ENCODE measurements at regions not wholly inside any gene's neighbourhood (a gene's known extent, or its start where the extent isn't known, plus 50 kb on each side); places are given as distances from the start of the nearest gene placed in this dataset.
A peak's percentile ranks its signal among the peaks of the same experiment; 100 is the strongest.

- Histone ChIP-seq H3K27ac (ENCODE audit: low read length) (no peak overlapping the region), H3K9ac (ENCODE audit: low read depth, low read length) (no peak overlapping the region), H3K4me3 (ENCODE audit: low read depth in 1 of 2, low read length in 2 of 2) (no peak overlapping the region), H3K9me3 (ENCODE audit: insufficient read depth, low read length, severe bottlenecking) (no peaks in the 10 kb centered on the region), H3K79me2 (ENCODE audit: insufficient read depth, low read length) (no peaks in the 10 kb centered on the region), H2AFZ (ENCODE audit: low read depth, low read length) (no peak overlapping the region), H3K4me2 (ENCODE audit: insufficient read depth, low read length) (no peak overlapping the region), H3K36me3 (ENCODE audit: insufficient read depth, low read length) (no peaks in the 10 kb centered on the region), H3K27me3 (ENCODE audit: insufficient read depth, low read length, poor library complexity) (no peaks in the 10 kb centered on the region), H3K4me1 (ENCODE audit: insufficient read depth, low read length) (no peaks in the 10 kb centered on the region), H4K20me1 (ENCODE audit: insufficient read depth, low read length) (no peaks in the 10 kb centered on the region)
- TF ChIP-seq EZH2 (IDR thresholded peaks at IDR 0.05; ENCODE audit: borderline replicate concordance, low read depth, low read length, severe bottlenecking), result no peak
- TF ChIP-seq CTCF (IDR thresholded peaks at IDR 0.05; ENCODE audit: borderline replicate concordance, extremely low read depth, low read length, poor library complexity, severe bottlenecking), result no peak
- DNase-seq, result no peak
- no peak for ATAC-seq (ENCODE audit: insufficient read depth, low read depth)
Observed at GRCh38 chrX:113933931-113934330, 650.0 kb upstream of the HTR2C start.

- no peak for ATAC-seq (ENCODE audit: insufficient read depth, low read depth)
Observed at GRCh38 chrX:113929004-113929403, 654.9 kb upstream of the HTR2C start.

GRCh38 chrX:113920661-113921060 lies 663.2 kb upstream of the HTR2C start:
- no peaks in the 10 kb centered on the region for H3K79me2 ChIP-seq (ENCODE audit: insufficient read depth, low read length)
- H3K27ac ChIP-seq (ENCODE audit: low read length), result no peak overlapping the region
- no peaks in the 10 kb centered on the region for H3K4me1 ChIP-seq (ENCODE audit: insufficient read depth, low read length)
- ATAC-seq (ENCODE audit: insufficient read depth, low read depth) (no peak), DNase-seq (no peak)
- no peaks in the 10 kb centered on the region for H3K9me3 ChIP-seq (ENCODE audit: insufficient read depth, low read length, severe bottlenecking)
- no peaks in the 10 kb centered on the region for H3K27me3 ChIP-seq (ENCODE audit: insufficient read depth, low read length, poor library complexity)
- H4K20me1 ChIP-seq (ENCODE audit: insufficient read depth, low read length), result no peaks in the 10 kb centered on the region
- H3K36me3 ChIP-seq (ENCODE audit: insufficient read depth, low read length), result no peaks in the 10 kb centered on the region
- TF ChIP-seq EZH2 (IDR thresholded peaks at IDR 0.05; ENCODE audit: borderline replicate concordance, low read depth, low read length, severe bottlenecking) (no peak), CTCF (IDR thresholded peaks at IDR 0.05; ENCODE audit: borderline replicate concordance, extremely low read depth, low read length, poor library complexity, severe bottlenecking) (no peak)
- H3K9ac ChIP-seq (ENCODE audit: low read depth, low read length), result no peak overlapping the region
- no peak overlapping the region for H3K4me2 ChIP-seq (ENCODE audit: insufficient read depth, low read length)
- H2AFZ ChIP-seq (ENCODE audit: low read depth, low read length), result no peak overlapping the region
- no peak overlapping the region for H3K4me3 ChIP-seq (ENCODE audit: low read depth in 1 of 2, low read length in 2 of 2)

More at GRCh38 chrX:113929004-113929403, 654.9 kb upstream of the HTR2C start:
- Histone ChIP-seq H3K4me1 (ENCODE audit: insufficient read depth, low read length) (no peaks in the 10 kb centered on the region), H3K4me2 (ENCODE audit: insufficient read depth, low read length) (no peak overlapping the region), H4K20me1 (ENCODE audit: insufficient read depth, low read length) (no peaks in the 10 kb centered on the region), H3K79me2 (ENCODE audit: insufficient read depth, low read length) (no peaks in the 10 kb centered on the region), H3K27ac (ENCODE audit: low read length) (no peak overlapping the region), H3K36me3 (ENCODE audit: insufficient read depth, low read length) (no peaks in the 10 kb centered on the region), H3K9me3 (ENCODE audit: insufficient read depth, low read length, severe bottlenecking) (no peaks in the 10 kb centered on the region), H3K27me3 (ENCODE audit: insufficient read depth, low read length, poor library complexity) (no peaks in the 10 kb centered on the region), H3K9ac (ENCODE audit: low read depth, low read length) (no peak overlapping the region), H3K4me3 (ENCODE audit: low read depth in 1 of 2, low read length in 2 of 2) (no peak overlapping the region), H2AFZ (ENCODE audit: low read depth, low read length) (no peak overlapping the region)
- TF ChIP-seq EZH2 (IDR thresholded peaks at IDR 0.05; ENCODE audit: borderline replicate concordance, low read depth, low read length, severe bottlenecking) (no peak), CTCF (IDR thresholded peaks at IDR 0.05; ENCODE audit: borderline replicate concordance, extremely low read depth, low read length, poor library complexity, severe bottlenecking) (peak; percentile 53)
- peak; percentile 6 for DNase-seq

- Histone ChIP-seq H2AFZ (ENCODE audit: low read depth, low read length) (no peak overlapping the region), H4K20me1 (ENCODE audit: insufficient read depth, low read length) (no peaks in the 10 kb centered on the region), H3K4me3 (ENCODE audit: low read depth in 1 of 2, low read length in 2 of 2) (no peak overlapping the region), H3K9me3 (ENCODE audit: insufficient read depth, low read length, severe bottlenecking) (no peaks in the 10 kb centered on the region), H3K79me2 (ENCODE audit: insufficient read depth, low read length) (no peaks in the 10 kb centered on the region), H3K4me1 (ENCODE audit: insufficient read depth, low read length) (no peaks in the 10 kb centered on the region), H3K9ac (ENCODE audit: low read depth, low read length) (no peak overlapping the region), H3K4me2 (ENCODE audit: insufficient read depth, low read length) (no peak overlapping the region), H3K27ac (ENCODE audit: low read length) (no peak overlapping the region), H3K27me3 (ENCODE audit: insufficient read depth, low read length, poor library complexity) (no peaks in the 10 kb centered on the region), H3K36me3 (ENCODE audit: insufficient read depth, low read length) (no peaks in the 10 kb centered on the region)
- TF ChIP-seq EZH2 (IDR thresholded peaks at IDR 0.05; ENCODE audit: borderline replicate concordance, low read depth, low read length, severe bottlenecking), result no peak
- TF ChIP-seq CTCF (IDR thresholded peaks at IDR 0.05; ENCODE audit: borderline replicate concordance, extremely low read depth, low read length, poor library complexity, severe bottlenecking), result no peak
- DNase-seq (no peak), ATAC-seq (ENCODE audit: insufficient read depth, low read depth) (no peak)
Observed at GRCh38 chrX:113919387-113919786, 664.5 kb upstream of the HTR2C start.

Data from DND-41 (cell line).